HFF-Myc (cell line): ENCODE measurements at regions not wholly inside any gene's neighbourhood (a gene's known extent, or its start where the extent isn't known, plus 50 kb on each side); places are given as distances from the start of the nearest gene placed in this dataset.

Experiments used
- DNase-seq: peaks from one replicate; pipeline ENCODE4 v3.0.0-alpha.2; 2011; ENCODE audit warnings: low read depth; ENCODE audit errors: extremely low read depth
- H3K4me3 ChIP-seq: replicated peaks from 2 replicates; pipeline ENCODE4 v1.5.1; 2011; ENCODE audit warnings: low read depth, mild to moderate bottlenecking, control low read depth, low read length
- CTCF ChIP-seq: IDR thresholded peaks from 2 replicates; pipeline ENCODE4 v1.5.1; 2012; ENCODE audit warnings: mild to moderate bottlenecking, low read depth, low read length, control low read depth; ENCODE audit errors: missing control alignments

GRCh38 chr3:182622241-182622545, 171.1 kb upstream of the ATP11B start:
- H3K4me3 ChIP-seq, result no peak overlapping the region
- TF ChIP-seq CTCF, result no peak
- DNase-seq, result no peak

- no peak for TF ChIP-seq CTCF
- DNase-seq, result no peak
- H3K4me3 ChIP-seq, result no peak overlapping the region
Observed at GRCh38 chr3:182626484-182627467, 166.5 kb upstream of the ATP11B start.

GRCh38 chr3:182628531-182628930, 164.8 kb upstream of the ATP11B start:
- no peak for TF ChIP-seq CTCF
- no peak for DNase-seq

GRCh38 chr3:182629521-182629920, 163.8 kb upstream of the ATP11B start:
- no peak overlapping the region for H3K4me3 ChIP-seq
- TF ChIP-seq CTCF, result no peak
- DNase-seq, result no peak

More at GRCh38 chr3:182628531-182628930, 164.8 kb upstream of the ATP11B start:
- H3K4me3 ChIP-seq, result no peak overlapping the region

GRCh38 chr3:182631183-182632076, 161.9 kb upstream of the ATP11B start:
- DNase-seq, result no peak
- TF ChIP-seq CTCF, result no peak
- no peak overlapping the region for H3K4me3 ChIP-seq

GRCh38 chr3:182632077-182632393, 161.3 kb upstream of the ATP11B start:
- no peak for TF ChIP-seq CTCF
- no peak for DNase-seq

More at GRCh38 chr3:182632077-182632393, 161.3 kb upstream of the ATP11B start:
- H3K4me3 ChIP-seq, result no peak overlapping the region
